ENCODE measurements at regions not wholly inside any gene's neighbourhood (a gene's known extent, or its start where the extent isn't known, plus 50 kb on each side); places are given as distances from the start of the nearest gene placed in this dataset.

GRCh38 chr22:46043339-46043738, 66.4 kb upstream of the WNT7B start:
- no peak for TF ChIP-seq CTCF (conservative IDR thresholded peaks at IDR 0.05; ENCODE audit: low read length)
- no peak for TF ChIP-seq EZH2phosphoT487 (IDR thresholded peaks at IDR 0.05; ENCODE audit: borderline replicate concordance)
